Ascending aorta (tissue), 2 donors: ENCODE measurements at regions not wholly inside any gene's neighbourhood (a gene's known extent, or its start where the extent isn't known, plus 50 kb on each side); places are given as distances from the start of the nearest gene placed in this dataset.
"Not testable (repeated sequence)": the region's sequence is repeated elsewhere in the genome, so short reads cannot be mapped to it uniquely, and the experiment has no call there.

Experiments
- DNase-seq, 2 donors: peaks; one replicate each; pipeline ENCODE4 v3.0.0-alpha.2; 2019; ENCODE audit warnings: low spot score in 2 of 2
- H3K27ac ChIP-seq, 2 donors: fragments of 200-600 bp; sonication (generic); one replicate each; pipeline ENCODE4 v1.5.1; 2016 to 2017; ENCODE audit warnings: mild to moderate bottlenecking in 1 of 2
- H3K27me3 ChIP-seq: fragments of 200-600 bp; sonication (generic); one replicate; pipeline ENCODE4 v1.5.1; 2017
- H3K36me3 ChIP-seq, 2 donors: fragments of 200-600 bp; sonication (generic); one replicate each; pipeline ENCODE4 v1.5.1; 2016
- H3K4me1 ChIP-seq, 2 donors: fragments of 200-600 bp; sonication (generic); one replicate each; pipeline ENCODE4 v1.5.1; 2016 to 2017; ENCODE audit warnings: mild to moderate bottlenecking in 1 of 2
- H3K4me3 ChIP-seq, 2 donors: fragments of 200-600 bp; sonication (generic); one replicate each; pipeline ENCODE4 v1.5.1; 2016 to 2017; ENCODE audit warnings: mild to moderate bottlenecking in 1 of 2
- H3K9me3 ChIP-seq, 2 donors: fragments of 200-600 bp; sonication (generic); one replicate each; pipeline ENCODE4 v1.5.1; 2016
- intact Hi-C: fragments of 100-400 bp; cut with DNase I; formaldehyde crosslinking; loops from one replicate; pipeline ENCODE4 v1.15.1; 2023
- TF ChIP-seq, protein P1 (sequence below), 3 experiments: fragments of 200-600 bp in 2 of 3; fragments of 450-650 bp in 1 of 3; sonication (generic) in 2 of 3; IDR thresholded peaks; one replicate each; pipeline ENCODE4 v1.5.1; 2016 to 2019; ENCODE audit warnings: antibody characterized with exemption in 3 of 3, mild to moderate bottlenecking in 1 of 3, moderate library complexity in 1 of 3

DNA sequence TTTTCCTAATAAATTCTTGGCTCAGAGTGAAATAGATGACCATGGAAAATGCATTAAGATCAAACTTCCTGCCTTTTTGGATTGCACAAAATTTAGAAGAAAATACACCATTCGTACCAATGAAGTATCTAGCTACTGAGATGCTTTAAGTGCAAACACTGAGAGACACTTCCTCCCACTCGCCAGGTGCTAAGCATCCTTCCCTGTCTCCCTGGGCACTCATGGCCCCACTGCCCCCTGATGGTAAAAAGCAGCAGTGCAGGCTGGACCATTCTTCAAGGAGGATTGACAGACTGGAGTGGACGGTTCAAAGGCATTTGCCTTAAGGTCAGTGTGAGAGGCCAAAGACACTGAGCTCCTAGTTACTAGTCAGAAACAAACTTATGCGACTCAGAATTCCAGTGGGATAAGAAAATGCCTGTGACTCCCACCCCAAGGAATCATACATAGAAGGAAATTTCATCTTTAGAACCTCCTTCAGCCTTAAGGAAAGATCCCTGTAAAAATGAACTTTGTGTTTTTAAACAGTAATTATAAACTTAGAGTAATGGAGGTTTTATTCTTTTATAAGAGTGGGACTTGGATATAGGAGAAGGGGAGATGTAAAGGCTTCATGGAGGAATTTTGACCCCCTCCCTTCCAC, 86.0 kb upstream of the SLC30A5 start:
- H3K4me1 ChIP-seq, result no peaks in the 10 kb centered on the region
- peak in 1 of 2 donors; percentile 64 for DNase-seq
- no peaks in the 10 kb centered on the region for H3K27me3 ChIP-seq
- TF ChIP-seq, protein P1, sequence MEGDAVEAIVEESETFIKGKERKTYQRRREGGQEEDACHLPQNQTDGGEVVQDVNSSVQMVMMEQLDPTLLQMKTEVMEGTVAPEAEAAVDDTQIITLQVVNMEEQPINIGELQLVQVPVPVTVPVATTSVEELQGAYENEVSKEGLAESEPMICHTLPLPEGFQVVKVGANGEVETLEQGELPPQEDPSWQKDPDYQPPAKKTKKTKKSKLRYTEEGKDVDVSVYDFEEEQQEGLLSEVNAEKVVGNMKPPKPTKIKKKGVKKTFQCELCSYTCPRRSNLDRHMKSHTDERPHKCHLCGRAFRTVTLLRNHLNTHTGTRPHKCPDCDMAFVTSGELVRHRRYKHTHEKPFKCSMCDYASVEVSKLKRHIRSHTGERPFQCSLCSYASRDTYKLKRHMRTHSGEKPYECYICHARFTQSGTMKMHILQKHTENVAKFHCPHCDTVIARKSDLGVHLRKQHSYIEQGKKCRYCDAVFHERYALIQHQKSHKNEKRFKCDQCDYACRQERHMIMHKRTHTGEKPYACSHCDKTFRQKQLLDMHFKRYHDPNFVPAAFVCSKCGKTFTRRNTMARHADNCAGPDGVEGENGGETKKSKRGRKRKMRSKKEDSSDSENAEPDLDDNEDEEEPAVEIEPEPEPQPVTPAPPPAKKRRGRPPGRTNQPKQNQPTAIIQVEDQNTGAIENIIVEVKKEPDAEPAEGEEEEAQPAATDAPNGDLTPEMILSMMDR (IDR thresholded peaks at IDR 0.05), result peak; percentile 16 to 54 (median 41)
- intact Hi-C loops, result loop anchor here (10.0 kb wide), 1 partner anchor 93 kb away; no protein-coding TSS in a partner anchor
- H3K9me3 ChIP-seq, result no peaks in the 10 kb centered on the region
- H3K4me3 ChIP-seq, result no peak overlapping the region
- H3K27ac ChIP-seq, result no peak overlapping the region
- H3K36me3 ChIP-seq, result no peaks in the 10 kb centered on the region

DNA sequence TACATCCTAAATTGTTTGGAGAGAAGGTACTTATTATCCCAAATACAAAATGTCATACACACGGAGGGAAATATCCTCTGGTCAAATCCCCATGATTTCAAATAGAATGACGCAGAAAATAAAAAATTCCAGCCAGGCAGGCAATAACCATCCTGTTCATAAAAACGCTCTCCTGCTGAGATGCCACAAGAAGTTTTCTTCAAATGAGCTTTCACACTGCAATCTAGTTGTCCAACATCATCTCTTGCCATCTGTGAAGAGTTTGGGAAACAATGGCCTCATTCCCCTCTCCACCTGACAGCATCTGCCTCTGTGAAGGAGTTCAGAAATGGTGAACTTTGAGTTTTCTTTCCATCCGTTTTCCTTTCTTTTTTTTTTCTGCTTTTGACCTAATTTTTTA, 83.3 kb upstream of the SLC30A5 start:
- H3K36me3 ChIP-seq, result no peaks in the 10 kb centered on the region
- no peak for DNase-seq
- H3K27me3 ChIP-seq, result no peaks in the 10 kb centered on the region
- H3K4me3 ChIP-seq, result no peak overlapping the region
- H3K9me3 ChIP-seq, result no peaks in the 10 kb centered on the region
- H3K27ac ChIP-seq, result no peak overlapping the region
- TF ChIP-seq, protein P1 (IDR thresholded peaks at IDR 0.05), result no peak
- no peaks in the 10 kb centered on the region for H3K4me1 ChIP-seq
- intact Hi-C loops, result no loop called here

DNA sequence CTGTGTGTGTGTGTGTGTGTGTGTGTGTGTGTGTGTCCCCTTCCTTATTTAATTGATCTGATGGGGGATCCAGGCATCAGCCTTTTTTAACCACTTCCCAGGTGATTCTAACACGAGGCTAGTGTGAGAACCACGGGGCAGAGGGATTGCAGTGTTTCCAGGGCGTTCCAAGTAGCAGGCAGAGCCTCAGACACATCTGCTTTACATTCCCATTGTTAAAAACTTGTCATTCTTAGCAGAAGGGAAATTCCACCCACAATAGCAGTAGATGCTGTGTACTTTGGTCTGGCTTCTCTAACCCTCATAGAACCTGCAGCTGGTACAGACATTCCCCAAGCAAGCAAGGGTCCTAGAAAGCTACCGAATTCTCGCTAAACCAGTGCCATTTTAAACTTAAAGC, 81.9 kb upstream of the SLC30A5 start:
- no peaks in the 10 kb centered on the region for H3K4me1 ChIP-seq
- H3K9me3 ChIP-seq, result no peaks in the 10 kb centered on the region
- DNase-seq, result no peak
- intact Hi-C loops, result no loop called here
- no peak overlapping the region for H3K27ac ChIP-seq
- no peaks in the 10 kb centered on the region for H3K36me3 ChIP-seq
- TF ChIP-seq, protein P1 (IDR thresholded peaks at IDR 0.05), result no peak
- H3K4me3 ChIP-seq, result no peak overlapping the region
- H3K27me3 ChIP-seq, result no peaks in the 10 kb centered on the region

DNA sequence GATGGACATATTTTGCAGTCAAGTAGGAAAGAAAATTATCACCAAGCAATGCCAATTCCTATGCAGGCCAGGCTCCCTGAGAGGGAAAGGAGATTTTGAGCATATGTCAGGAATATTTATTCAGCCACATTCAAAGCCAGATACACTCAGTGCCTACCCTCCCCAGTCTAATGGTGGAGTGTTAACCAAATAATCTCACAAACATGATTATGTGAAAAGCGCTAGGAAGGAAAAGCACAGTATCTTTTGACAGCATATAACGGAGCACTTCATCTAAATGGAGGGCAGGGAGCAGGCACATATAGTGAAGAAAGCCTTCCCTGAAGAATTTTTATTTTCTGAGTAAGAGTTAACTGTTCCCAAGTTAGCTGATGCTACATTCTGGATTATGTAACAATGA, 80.3 kb upstream of the SLC30A5 start:
- intact Hi-C loops, result no loop called here
- H3K9me3 ChIP-seq, result no peaks in the 10 kb centered on the region
- TF ChIP-seq, protein P1 (IDR thresholded peaks at IDR 0.05), result no peak
- H3K27me3 ChIP-seq, result no peaks in the 10 kb centered on the region
- no peak overlapping the region for H3K4me3 ChIP-seq
- no peak overlapping the region for H3K27ac ChIP-seq
- H3K36me3 ChIP-seq, result no peaks in the 10 kb centered on the region
- no peaks in the 10 kb centered on the region for H3K4me1 ChIP-seq
- no peak for DNase-seq

DNA sequence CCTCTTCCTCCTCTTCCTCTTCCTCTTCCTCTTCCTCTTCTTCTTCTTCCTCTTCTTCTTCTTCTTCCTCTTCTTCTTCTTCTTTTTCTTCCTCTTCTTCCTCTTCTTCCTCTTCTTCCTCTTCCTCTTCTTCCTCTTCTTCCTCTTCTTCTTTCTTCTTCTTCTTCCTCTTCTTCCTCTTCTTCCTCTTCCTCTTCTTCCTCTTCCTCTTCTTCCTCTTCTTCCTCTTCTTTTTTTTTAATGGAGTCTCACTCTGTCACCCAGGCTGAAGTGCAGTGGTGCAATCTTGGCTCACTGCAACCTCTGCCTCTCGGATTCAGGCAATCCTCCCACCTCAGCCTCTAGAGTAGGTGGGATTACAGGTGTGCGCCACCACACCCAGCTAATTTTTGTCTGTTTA, 79.8 kb upstream of the SLC30A5 start:
- DNase-seq, intact Hi-C loops: not testable (repeated sequence)

DNA sequence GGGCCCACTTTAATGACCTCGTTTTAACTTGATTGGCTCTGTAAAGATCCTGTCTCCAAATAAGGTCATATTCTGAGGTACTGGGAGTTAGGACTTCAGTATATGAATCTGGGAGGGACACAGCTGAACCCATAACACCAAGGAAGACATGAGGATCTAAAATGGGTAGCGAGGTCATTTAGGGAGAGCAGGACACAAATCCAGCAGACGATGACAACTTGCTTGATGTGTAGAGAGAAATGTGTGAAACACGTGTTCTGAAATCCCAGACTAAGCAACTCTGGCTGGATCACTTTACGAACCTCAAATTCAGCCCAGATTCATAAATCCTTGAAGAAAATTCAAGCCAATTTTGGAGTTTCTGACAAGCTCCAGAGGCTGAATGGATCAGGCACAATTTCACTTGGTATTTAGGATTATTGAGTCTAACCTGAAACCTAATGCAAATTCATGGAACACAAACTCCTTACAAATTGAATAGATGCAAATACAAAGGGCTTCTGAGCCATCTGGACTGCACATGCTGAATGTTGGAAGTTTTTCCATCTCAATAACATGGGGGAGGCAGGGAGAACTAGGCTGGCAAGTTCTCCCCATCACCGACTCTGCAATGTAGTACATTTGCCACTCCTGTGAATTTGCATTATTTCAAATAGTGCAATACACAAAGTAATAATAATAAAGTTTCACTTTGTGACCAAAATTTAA, 74.0 kb upstream of the SLC30A5 start:
- Histone ChIP-seq H3K27me3 (no peaks in the 10 kb centered on the region), H3K36me3 (no peaks in the 10 kb centered on the region), H3K4me3 (no peak overlapping the region), H3K4me1 (no peaks in the 10 kb centered on the region), H3K27ac (no peak overlapping the region), H3K9me3 (no peaks in the 10 kb centered on the region)
- intact Hi-C loops, result no loop called here
- TF ChIP-seq, protein P1 (IDR thresholded peaks at IDR 0.05), result no peak
- DNase-seq, result no peak

More for the DNA sequence above, 79.8 kb upstream of the SLC30A5 start:
- H3K4me1 ChIP-seq, H3K9me3 ChIP-seq, H3K36me3 ChIP-seq, H3K27me3 ChIP-seq, H3K27ac ChIP-seq, H3K4me3 ChIP-seq: not testable (repeated sequence)
